ENCODE measurements at regions not wholly inside any gene's neighbourhood (a gene's known extent, or its start where the extent isn't known, plus 50 kb on each side); places are given as distances from the start of the nearest gene placed in this dataset.

GRCh38 chr9:134236001-134236421, 71.6 kb upstream of the RNU6ATAC start:
- H3K27me3 ChIP-seq (ENCODE audit: insufficient read depth, low read length, poor library complexity): no peaks in the 10 kb centered on the region
- H3K56ac ChIP-seq (ENCODE audit: low read length): no peak overlapping the region
- H3K18ac ChIP-seq (ENCODE audit: low read length): no peak overlapping the region
- no peak overlapping the region for H3K4me2 ChIP-seq (ENCODE audit: low read length)
- no peaks in the 10 kb centered on the region for H3K4me1 ChIP-seq (ENCODE audit: control insufficient read depth, low read depth, low read length)
- H3K36me3 ChIP-seq (ENCODE audit: control insufficient read depth, insufficient read depth, low read length): no peaks in the 10 kb centered on the region
- H2BK120ac ChIP-seq (ENCODE audit: low read depth, low read length): no peak overlapping the region
- no peak overlapping the region for H2BK15ac ChIP-seq (replicated peaks; ENCODE audit: low read depth)
- no peak overlapping the region for H4K8ac ChIP-seq (ENCODE audit: low read depth, low read length)
- no peak overlapping the region for H3K23ac ChIP-seq (ENCODE audit: low read length)
- no CpG with 5 or more reads among the region's 6 CpGs for WGBS (ENCODE audit: extremely low coverage, insufficient coverage, low lambda C conversion rate)
- no peak overlapping the region for H3K27ac ChIP-seq (ENCODE audit: low read depth, low read length)
- H3K79me1 ChIP-seq (ENCODE audit: low read length): no peaks in the 10 kb centered on the region
- no peak for DNase-seq
- H3K4ac ChIP-seq (ENCODE audit: low read depth, low read length): no peak overlapping the region
- H3K79me2 ChIP-seq (ENCODE audit: control insufficient read depth, insufficient read depth, low read length): no peaks in the 10 kb centered on the region
- no peak overlapping the region for H4K5ac ChIP-seq (ENCODE audit: low read length)
- no peak overlapping the region for H3K9ac ChIP-seq (ENCODE audit: low read length)
- no peak overlapping the region for H2BK5ac ChIP-seq (ENCODE audit: low read length)
- no peak overlapping the region for H2AK5ac ChIP-seq (ENCODE audit: low read length)
- H3K4me3 ChIP-seq (ENCODE audit: low read length): no peak overlapping the region

GRCh38 chr9:134236935-134237629, 72.7 kb upstream of the RNU6ATAC start:
- no peak overlapping the region for H3K4me2 ChIP-seq (ENCODE audit: low read length)
- no peak overlapping the region for H3K9ac ChIP-seq (ENCODE audit: low read length)
- no peak overlapping the region for H3K4me3 ChIP-seq (ENCODE audit: low read length)
- no peak overlapping the region for H3K56ac ChIP-seq (ENCODE audit: low read length)
- H3K4me1 ChIP-seq (ENCODE audit: control insufficient read depth, low read depth, low read length): no peaks in the 10 kb centered on the region
- H3K4ac ChIP-seq (ENCODE audit: low read depth, low read length): no peak overlapping the region
- H2AK5ac ChIP-seq (ENCODE audit: low read length): no peak overlapping the region
- no peak overlapping the region for H3K23ac ChIP-seq (ENCODE audit: low read length)
- no peaks in the 10 kb centered on the region for H3K36me3 ChIP-seq (ENCODE audit: control insufficient read depth, insufficient read depth, low read length)
- no peaks in the 10 kb centered on the region for H3K79me2 ChIP-seq (ENCODE audit: control insufficient read depth, insufficient read depth, low read length)
- no peak overlapping the region for H2BK5ac ChIP-seq (ENCODE audit: low read length)
- H3K27me3 ChIP-seq (ENCODE audit: insufficient read depth, low read length, poor library complexity): no peaks in the 10 kb centered on the region
- no peak overlapping the region for H2BK15ac ChIP-seq (replicated peaks; ENCODE audit: low read depth)
- H4K5ac ChIP-seq (ENCODE audit: low read length): no peak overlapping the region
- no peaks in the 10 kb centered on the region for H3K79me1 ChIP-seq (ENCODE audit: low read length)
- no CpG with 5 or more reads among the region's 13 CpGs for WGBS (ENCODE audit: extremely low coverage, insufficient coverage, low lambda C conversion rate)
- H2BK120ac ChIP-seq (ENCODE audit: low read depth, low read length): no peak overlapping the region
- DNase-seq: no peak
- no peak overlapping the region for H3K27ac ChIP-seq (ENCODE audit: low read depth, low read length)
- no peak overlapping the region for H3K18ac ChIP-seq (ENCODE audit: low read length)
- H4K8ac ChIP-seq (ENCODE audit: low read depth, low read length): no peak overlapping the region

GRCh38 chr9:134237630-134238265, 73.4 kb upstream of the RNU6ATAC start:
- Histone ChIP-seq H3K36me3 (ENCODE audit: control insufficient read depth, insufficient read depth, low read length) (no peaks in the 10 kb centered on the region), H3K79me1 (ENCODE audit: low read length) (no peaks in the 10 kb centered on the region), H4K5ac (ENCODE audit: low read length) (no peak overlapping the region), H3K79me2 (ENCODE audit: control insufficient read depth, insufficient read depth, low read length) (no peaks in the 10 kb centered on the region), H3K9ac (ENCODE audit: low read length) (no peak overlapping the region), H3K4ac (ENCODE audit: low read depth, low read length) (no peak overlapping the region), H3K56ac (ENCODE audit: low read length) (no peak overlapping the region), H3K27me3 (ENCODE audit: insufficient read depth, low read length, poor library complexity) (no peaks in the 10 kb centered on the region), H3K27ac (ENCODE audit: low read depth, low read length) (no peak overlapping the region), H3K4me2 (ENCODE audit: low read length) (no peak overlapping the region), H3K4me1 (ENCODE audit: control insufficient read depth, low read depth, low read length) (no peaks in the 10 kb centered on the region), H3K23ac (ENCODE audit: low read length) (no peak overlapping the region), H3K18ac (ENCODE audit: low read length) (no peak overlapping the region), H3K4me3 (ENCODE audit: low read length) (no peak overlapping the region), H2BK15ac (replicated peaks; ENCODE audit: low read depth) (no peak overlapping the region), H2BK5ac (ENCODE audit: low read length) (no peak overlapping the region), H4K8ac (ENCODE audit: low read depth, low read length) (no peak overlapping the region), H2AK5ac (ENCODE audit: low read length) (no peak overlapping the region), H2BK120ac (ENCODE audit: low read depth, low read length) (no peak overlapping the region)
- no peak for DNase-seq
- no CpG with 5 or more reads among the region's 17 CpGs for WGBS (ENCODE audit: extremely low coverage, insufficient coverage, low lambda C conversion rate)

- Histone ChIP-seq H3K23ac (ENCODE audit: low read length) (no peak overlapping the region), H3K4me1 (ENCODE audit: control insufficient read depth, low read depth, low read length) (no peaks in the 10 kb centered on the region), H3K4me2 (ENCODE audit: low read length) (no peak overlapping the region), H3K56ac (ENCODE audit: low read length) (no peak overlapping the region), H2BK120ac (ENCODE audit: low read depth, low read length) (no peak overlapping the region), H3K18ac (ENCODE audit: low read length) (no peak overlapping the region), H2AK5ac (ENCODE audit: low read length) (no peak overlapping the region), H3K27me3 (ENCODE audit: insufficient read depth, low read length, poor library complexity) (no peaks in the 10 kb centered on the region), H3K36me3 (ENCODE audit: control insufficient read depth, insufficient read depth, low read length) (no peaks in the 10 kb centered on the region), H3K79me2 (ENCODE audit: control insufficient read depth, insufficient read depth, low read length) (no peaks in the 10 kb centered on the region), H2BK5ac (ENCODE audit: low read length) (no peak overlapping the region), H2BK15ac (replicated peaks; ENCODE audit: low read depth) (no peak overlapping the region), H3K79me1 (ENCODE audit: low read length) (no peaks in the 10 kb centered on the region), H3K9ac (ENCODE audit: low read length) (no peak overlapping the region), H3K4ac (ENCODE audit: low read depth, low read length) (no peak overlapping the region), H3K27ac (ENCODE audit: low read depth, low read length) (no peak overlapping the region), H3K4me3 (ENCODE audit: low read length) (no peak overlapping the region), H4K5ac (ENCODE audit: low read length) (no peak overlapping the region), H4K8ac (ENCODE audit: low read depth, low read length) (no peak overlapping the region)
- DNase-seq: no peak
- no CpG with 5 or more reads among the region's 29 CpGs for WGBS (ENCODE audit: extremely low coverage, insufficient coverage, low lambda C conversion rate)
Observed at GRCh38 chr9:134239130-134239903, 75.0 kb upstream of the RNU6ATAC start.

- Histone ChIP-seq H3K36me3 (ENCODE audit: control insufficient read depth, insufficient read depth, low read length) (no peaks in the 10 kb centered on the region), H2BK120ac (ENCODE audit: low read depth, low read length) (no peak overlapping the region), H3K9ac (ENCODE audit: low read length) (no peak overlapping the region), H3K79me2 (ENCODE audit: control insufficient read depth, insufficient read depth, low read length) (no peaks in the 10 kb centered on the region), H3K4me2 (ENCODE audit: low read length) (no peak overlapping the region), H4K5ac (ENCODE audit: low read length) (no peak overlapping the region), H3K56ac (ENCODE audit: low read length) (no peak overlapping the region), H3K4me1 (ENCODE audit: control insufficient read depth, low read depth, low read length) (no peaks in the 10 kb centered on the region), H3K18ac (ENCODE audit: low read length) (no peak overlapping the region), H2BK15ac (replicated peaks; ENCODE audit: low read depth) (no peak overlapping the region), H3K23ac (ENCODE audit: low read length) (no peak overlapping the region), H2BK5ac (ENCODE audit: low read length) (no peak overlapping the region), H2AK5ac (ENCODE audit: low read length) (no peak overlapping the region), H3K27me3 (ENCODE audit: insufficient read depth, low read length, poor library complexity) (no peaks in the 10 kb centered on the region), H4K8ac (ENCODE audit: low read depth, low read length) (no peak overlapping the region), H3K4me3 (ENCODE audit: low read length) (no peak overlapping the region), H3K4ac (ENCODE audit: low read depth, low read length) (no peak overlapping the region), H3K27ac (ENCODE audit: low read depth, low read length) (no peak overlapping the region), H3K79me1 (ENCODE audit: low read length) (no peaks in the 10 kb centered on the region)
- WGBS (ENCODE audit: extremely low coverage, insufficient coverage, low lambda C conversion rate): no CpG with 5 or more reads among the region's 7 CpGs
- no peak for DNase-seq
Observed at GRCh38 chr9:134239939-134240338, 75.6 kb upstream of the RNU6ATAC start.
